Breast epithelium (tissue), 4 donors: ENCODE measurements at regions not wholly inside any gene's neighbourhood (a gene's known extent, or its start where the extent isn't known, plus 50 kb on each side); places are given as distances from the start of the nearest gene placed in this dataset.

ENCODE experiments used
- DNase-seq, 2 donors: peaks; one replicate each; pipeline ENCODE4 v3.0.0-alpha.2; 2019; ENCODE audit warnings: low spot score in 2 of 2
- H3K27ac ChIP-seq, 2 donors: fragments of 200-600 bp; sonication (generic) in 1 of 2; one replicate each; pipeline ENCODE4 v1.5.1; 2016 to 2019; ENCODE audit warnings: mild to moderate bottlenecking in 1 of 2
- H3K27me3 ChIP-seq, 2 donors: fragments of 200-600 bp; sonication (generic) in 1 of 2; one replicate each; pipeline versions ENCODE4 v1.5.1 to v1.6.0; 2017 to 2019; ENCODE audit warnings: control low read depth in 1 of 2, mild to moderate bottlenecking in 1 of 2
- H3K36me3 ChIP-seq: fragments of 200-600 bp; one replicate; pipeline ENCODE4 v1.5.1; 2019
- H3K4me1 ChIP-seq, 2 donors: fragments of 200-600 bp; sonication (generic); one replicate each; pipeline ENCODE4 v1.5.1; 2016 to 2019; ENCODE audit warnings: control low read depth in 1 of 2
- H3K4me3 ChIP-seq, 3 donors: fragments of 200-600 bp; sonication (generic); 1 replicate in 2 of 3; 2 replicates in 1 of 3; pipeline ENCODE4 v1.5.1; 2016 to 2019; ENCODE audit warnings: mild to moderate bottlenecking in 3 of 3, moderate library complexity in 2 of 3
- H3K9me3 ChIP-seq, 2 donors: fragments of 200-600 bp; sonication (generic) in 1 of 2; one replicate each; pipeline ENCODE4 v1.5.1; 2016 to 2019; ENCODE audit warnings: control low read depth in 1 of 2
- POLR2A ChIP-seq: fragments of 450-650 bp; IDR thresholded peaks from one replicate; pipeline ENCODE4 v1.6.1; 2016; ENCODE audit warnings: antibody characterized with exemption, mild to moderate bottlenecking, moderate library complexity
- POLR2AphosphoS5 ChIP-seq, 3 donors: sonication (generic); formaldehyde crosslinking; IDR thresholded peaks; one replicate each; pipeline ENCODE4 v1.6.1; 2017; ENCODE audit warnings: antibody characterized with exemption in 3 of 3
- intact Hi-C: fragments of 100-400 bp; cut with DNase I; formaldehyde crosslinking; loops from one replicate; pipeline ENCODE4 v1.15.1; 2023; ENCODE audit warnings: low total_unique reads
- TF ChIP-seq, protein P1 (sequence below), 3 donors: fragments of 450-650 bp; IDR thresholded peaks; one replicate each; pipeline ENCODE4 v1.5.1; 2016 to 2017; ENCODE audit warnings: antibody characterized with exemption in 3 of 3, mild to moderate bottlenecking in 3 of 3, moderate library complexity in 3 of 3

GRCh38 chr4:74855879-74856278 lies 61.6 kb upstream of the BTC start:
- no peaks in the 10 kb centered on the region for H3K4me1 ChIP-seq
- TF ChIP-seq POLR2A (no peak), POLR2AphosphoS5 (IDR thresholded peaks at IDR 0.05) (no peak)
- TF ChIP-seq, protein P1, sequence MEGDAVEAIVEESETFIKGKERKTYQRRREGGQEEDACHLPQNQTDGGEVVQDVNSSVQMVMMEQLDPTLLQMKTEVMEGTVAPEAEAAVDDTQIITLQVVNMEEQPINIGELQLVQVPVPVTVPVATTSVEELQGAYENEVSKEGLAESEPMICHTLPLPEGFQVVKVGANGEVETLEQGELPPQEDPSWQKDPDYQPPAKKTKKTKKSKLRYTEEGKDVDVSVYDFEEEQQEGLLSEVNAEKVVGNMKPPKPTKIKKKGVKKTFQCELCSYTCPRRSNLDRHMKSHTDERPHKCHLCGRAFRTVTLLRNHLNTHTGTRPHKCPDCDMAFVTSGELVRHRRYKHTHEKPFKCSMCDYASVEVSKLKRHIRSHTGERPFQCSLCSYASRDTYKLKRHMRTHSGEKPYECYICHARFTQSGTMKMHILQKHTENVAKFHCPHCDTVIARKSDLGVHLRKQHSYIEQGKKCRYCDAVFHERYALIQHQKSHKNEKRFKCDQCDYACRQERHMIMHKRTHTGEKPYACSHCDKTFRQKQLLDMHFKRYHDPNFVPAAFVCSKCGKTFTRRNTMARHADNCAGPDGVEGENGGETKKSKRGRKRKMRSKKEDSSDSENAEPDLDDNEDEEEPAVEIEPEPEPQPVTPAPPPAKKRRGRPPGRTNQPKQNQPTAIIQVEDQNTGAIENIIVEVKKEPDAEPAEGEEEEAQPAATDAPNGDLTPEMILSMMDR (IDR thresholded peaks at IDR 0.05): no peak
- no peak overlapping the region for H3K27ac ChIP-seq
- no peak overlapping the region for H3K4me3 ChIP-seq
- H3K36me3 ChIP-seq: no peaks in the 10 kb centered on the region
- intact Hi-C loops: no loop called here
- DNase-seq: no peak
- H3K9me3 ChIP-seq: peaks cover 0 to 5% of the 10 kb centered on the region in 2 donors
- no peaks in the 10 kb centered on the region for H3K27me3 ChIP-seq

DNA sequence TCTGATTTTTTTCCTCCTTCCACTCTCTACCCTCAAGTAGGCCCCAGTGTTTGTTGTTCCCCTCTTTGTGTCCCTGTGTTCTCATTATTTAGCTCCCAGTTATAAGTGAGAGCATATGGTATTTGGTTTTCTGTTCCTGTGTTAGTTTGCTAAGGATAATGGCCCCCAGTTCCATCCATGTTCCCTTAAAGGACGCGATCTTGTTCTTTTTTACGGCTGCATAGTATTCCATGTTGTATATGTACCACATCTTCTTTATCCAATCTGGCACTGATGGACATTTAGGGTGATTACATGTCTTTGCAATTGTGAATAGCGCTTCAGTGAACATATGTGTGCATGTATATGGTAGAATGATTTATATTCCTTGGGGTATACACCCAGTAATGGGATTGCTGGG lies 54.5 kb upstream of the BTC start:
- H3K27ac ChIP-seq: no peak overlapping the region
- no peak overlapping the region for H3K4me3 ChIP-seq
- H3K4me1 ChIP-seq: no peaks in the 10 kb centered on the region
- H3K9me3 ChIP-seq: peaks cover 0 to 13% of the 10 kb centered on the region in 2 donors
- DNase-seq: no peak
- no peak for TF ChIP-seq POLR2AphosphoS5 (IDR thresholded peaks at IDR 0.05)
- TF ChIP-seq, protein P1 (IDR thresholded peaks at IDR 0.05): no peak
- no peak for TF ChIP-seq POLR2A
- intact Hi-C loops: no loop called here
- H3K27me3 ChIP-seq: no peaks in the 10 kb centered on the region
- no peaks in the 10 kb centered on the region for H3K36me3 ChIP-seq

- TF ChIP-seq POLR2AphosphoS5 (IDR thresholded peaks at IDR 0.05): no peak
- TF ChIP-seq, protein P1 (IDR thresholded peaks at IDR 0.05): no peak
- TF ChIP-seq POLR2A: no peak
- H3K4me1 ChIP-seq: no peaks in the 10 kb centered on the region
- no peak for DNase-seq
- intact Hi-C loops: no loop called here
- H3K27ac ChIP-seq: no peak overlapping the region
- no peaks in the 10 kb centered on the region for H3K36me3 ChIP-seq
- H3K4me3 ChIP-seq: no peak overlapping the region
- peaks cover 0 to 8% of the 10 kb centered on the region in 2 donors for H3K9me3 ChIP-seq
- H3K27me3 ChIP-seq: no peaks in the 10 kb centered on the region
Measured at GRCh38 chr4:74845834-74846233, 51.5 kb upstream of the BTC start.
